ENCODE measurements at regions not wholly inside any gene's neighbourhood (a gene's known extent, or its start where the extent isn't known, plus 50 kb on each side); places are given as distances from the start of the nearest gene placed in this dataset.
A peak's percentile ranks its signal among the peaks of the same experiment; 100 is the strongest.
"Not testable (repeated sequence)": the region's sequence is repeated elsewhere in the genome, so short reads cannot be mapped to it uniquely, and the experiment has no call there.

DNA sequence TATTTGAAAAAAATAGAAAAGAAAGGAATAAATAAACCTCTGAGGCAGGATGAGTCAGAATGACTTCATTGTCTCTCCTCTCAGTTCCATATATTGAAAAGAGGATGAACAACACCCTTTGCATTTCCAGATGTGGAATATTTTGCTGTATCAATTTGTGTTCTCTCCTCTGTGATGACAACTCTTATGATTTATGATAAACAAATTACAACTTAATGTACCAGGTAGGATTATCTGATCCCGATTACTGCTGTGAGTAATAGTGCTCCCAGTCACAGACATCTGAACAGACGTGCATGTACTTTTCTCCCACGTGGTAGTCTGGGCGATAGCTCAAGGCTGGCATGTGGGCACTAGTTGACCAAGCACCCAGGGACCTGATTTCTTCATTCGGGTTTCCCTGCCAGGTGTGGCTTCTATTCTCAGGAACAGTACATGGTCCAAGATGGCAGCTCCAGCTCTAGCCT lies 142.1 kb upstream of the SULF2 start:
- peaks cover 52% of the 10 kb centered on the region for H3K4me1 Mint-ChIP-seq (ENCODE audit: insufficient read depth, unreplicated experiment)
- POLR2A ChIA-PET: interaction anchor here (0.6 to 6.6 kb wide), 46 partner anchors 9 to 693 kb away, joined by 3 to 72 read pairs (median 5); partner anchors contain the start of gene SULF2
- peak overlapping the region; percentile 94 for H3K27ac Mint-ChIP-seq (ENCODE audit: low read depth, unreplicated experiment)
- intact Hi-C loops (cut with micrococcal nuclease): loop anchor here (2.0 kb wide), 2 partner anchors 135 to 367 kb away; no protein-coding TSS in a partner anchor
- DNase-seq (ENCODE audit: unreplicated experiment): peak; percentile 96
- H3K27me3 Mint-ChIP-seq (ENCODE audit: insufficient read depth, unreplicated experiment): no peaks in the 10 kb centered on the region
- no peaks in the 10 kb centered on the region for H3K36me3 Mint-ChIP-seq (ENCODE audit: insufficient read depth, unreplicated experiment)
- BruUV-seq (replicated peaks): TSS peak; percentile 91
- CTCF ChIA-PET: interaction anchor here (0.5 to 5.0 kb wide), 16 partner anchors 9 to 806 kb away, joined by 3 to 27 read pairs (median 4); partner anchors contain the start of gene SULF2
- peak overlapping the region; percentile 49 for H3K4me3 Mint-ChIP-seq (ENCODE audit: unreplicated experiment)
- H3K9me3 Mint-ChIP-seq (ENCODE audit: unreplicated experiment): peaks cover 7% of the 10 kb centered on the region
- TF ChIP-seq, protein P1, sequence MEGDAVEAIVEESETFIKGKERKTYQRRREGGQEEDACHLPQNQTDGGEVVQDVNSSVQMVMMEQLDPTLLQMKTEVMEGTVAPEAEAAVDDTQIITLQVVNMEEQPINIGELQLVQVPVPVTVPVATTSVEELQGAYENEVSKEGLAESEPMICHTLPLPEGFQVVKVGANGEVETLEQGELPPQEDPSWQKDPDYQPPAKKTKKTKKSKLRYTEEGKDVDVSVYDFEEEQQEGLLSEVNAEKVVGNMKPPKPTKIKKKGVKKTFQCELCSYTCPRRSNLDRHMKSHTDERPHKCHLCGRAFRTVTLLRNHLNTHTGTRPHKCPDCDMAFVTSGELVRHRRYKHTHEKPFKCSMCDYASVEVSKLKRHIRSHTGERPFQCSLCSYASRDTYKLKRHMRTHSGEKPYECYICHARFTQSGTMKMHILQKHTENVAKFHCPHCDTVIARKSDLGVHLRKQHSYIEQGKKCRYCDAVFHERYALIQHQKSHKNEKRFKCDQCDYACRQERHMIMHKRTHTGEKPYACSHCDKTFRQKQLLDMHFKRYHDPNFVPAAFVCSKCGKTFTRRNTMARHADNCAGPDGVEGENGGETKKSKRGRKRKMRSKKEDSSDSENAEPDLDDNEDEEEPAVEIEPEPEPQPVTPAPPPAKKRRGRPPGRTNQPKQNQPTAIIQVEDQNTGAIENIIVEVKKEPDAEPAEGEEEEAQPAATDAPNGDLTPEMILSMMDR (IDR thresholded peaks at IDR 0.05; ENCODE audit: unreplicated experiment): no peak

DNA sequence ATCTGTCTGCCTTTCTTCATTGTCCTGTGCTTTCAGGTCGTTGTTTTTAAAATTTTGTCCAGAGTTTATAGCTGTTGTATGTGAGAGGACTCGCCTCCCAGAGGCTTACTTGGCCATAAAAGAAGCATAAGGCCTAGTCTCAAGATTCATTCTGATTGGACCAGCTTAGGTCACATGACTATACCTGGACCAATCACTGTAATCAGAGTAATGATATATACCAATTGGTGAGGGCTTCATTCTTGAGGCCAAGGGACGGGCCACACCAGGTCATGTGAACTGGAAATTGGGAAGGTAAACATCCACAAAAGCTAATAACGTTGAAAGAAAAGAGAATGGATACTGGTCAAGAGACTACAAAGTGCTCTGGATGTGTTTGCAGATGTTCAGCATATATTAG lies 141.4 kb upstream of the SULF2 start:
- TF ChIP-seq, protein P1 (IDR thresholded peaks at IDR 0.05; ENCODE audit: unreplicated experiment): no peak
- intact Hi-C loops (cut with micrococcal nuclease): loop anchor here (2.0 kb wide), 2 partner anchors 134 to 368 kb away; no protein-coding TSS in a partner anchor
- H3K36me3 Mint-ChIP-seq (ENCODE audit: insufficient read depth, unreplicated experiment): no peaks in the 10 kb centered on the region
- H3K27me3 Mint-ChIP-seq (ENCODE audit: insufficient read depth, unreplicated experiment): no peaks in the 10 kb centered on the region
- no peak for DNase-seq (ENCODE audit: unreplicated experiment)
- CTCF ChIA-PET: interaction anchor here (0.6 to 5.0 kb wide), 10 partner anchors 11 to 731 kb away, joined by 3 to 27 read pairs (median 4); partner anchors contain the start of gene SULF2
- H3K4me1 Mint-ChIP-seq (ENCODE audit: insufficient read depth, unreplicated experiment): peaks cover 56% of the 10 kb centered on the region
- peak overlapping the region; percentile 49 for H3K4me3 Mint-ChIP-seq (ENCODE audit: unreplicated experiment)
- peaks cover 7% of the 10 kb centered on the region for H3K9me3 Mint-ChIP-seq (ENCODE audit: unreplicated experiment)
- BruUV-seq (replicated peaks): no TSS peak
- POLR2A ChIA-PET: interaction anchor here (0.7 to 6.6 kb wide), 29 partner anchors 9 to 693 kb away, joined by 3 to 72 read pairs (median 5); partner anchors contain the start of gene SULF2
- peak overlapping the region; percentile 94 for H3K27ac Mint-ChIP-seq (ENCODE audit: low read depth, unreplicated experiment)

DNA sequence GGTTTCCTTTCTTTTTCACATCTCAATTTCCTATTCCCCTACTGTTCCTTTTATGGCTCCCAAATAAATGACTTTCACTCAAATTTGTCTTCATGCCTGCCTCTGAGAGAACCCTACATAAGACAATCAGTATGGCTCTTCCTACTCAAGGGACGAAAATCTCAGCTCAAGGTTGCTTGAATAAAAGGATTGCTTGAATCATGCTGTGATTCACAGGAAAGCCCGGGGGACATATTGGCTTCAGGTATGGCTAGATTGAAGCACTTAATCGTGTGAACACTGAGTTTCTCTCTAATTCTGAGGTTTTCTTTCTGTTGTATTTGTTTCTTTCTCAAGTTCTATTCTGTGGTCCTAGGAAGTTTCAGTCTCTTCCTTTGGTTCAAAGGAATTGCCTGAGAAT lies 140.3 kb upstream of the SULF2 start:
- Mint-ChIP-seq H3K27ac (ENCODE audit: low read depth, unreplicated experiment) (peak overlapping the region; percentile 94), H3K36me3 (ENCODE audit: insufficient read depth, unreplicated experiment) (no peaks in the 10 kb centered on the region), H3K27me3 (ENCODE audit: insufficient read depth, unreplicated experiment) (no peaks in the 10 kb centered on the region), H3K4me3 (ENCODE audit: unreplicated experiment) (no peak overlapping the region), H3K4me1 (ENCODE audit: insufficient read depth, unreplicated experiment) (peaks cover 56% of the 10 kb centered on the region), H3K9me3 (ENCODE audit: unreplicated experiment) (peaks cover 7% of the 10 kb centered on the region)
- intact Hi-C loops (cut with micrococcal nuclease): no loop called here
- DNase-seq (ENCODE audit: unreplicated experiment): peak; percentile 75
- TF ChIP-seq, protein P1 (IDR thresholded peaks at IDR 0.05; ENCODE audit: unreplicated experiment): no peak
- POLR2A ChIA-PET: interaction anchor here (0.9 to 6.6 kb wide), 11 partner anchors 15 to 357 kb away, joined by 3 to 72 read pairs (median 15); partner anchors contain the start of gene SULF2
- CTCF ChIA-PET: interaction anchor here (1.0 to 5.0 kb wide), 7 partner anchors 31 to 695 kb away, joined by 3 to 27 read pairs (median 6); partner anchors contain the start of gene SULF2
- BruUV-seq (replicated peaks): no TSS peak

DNA sequence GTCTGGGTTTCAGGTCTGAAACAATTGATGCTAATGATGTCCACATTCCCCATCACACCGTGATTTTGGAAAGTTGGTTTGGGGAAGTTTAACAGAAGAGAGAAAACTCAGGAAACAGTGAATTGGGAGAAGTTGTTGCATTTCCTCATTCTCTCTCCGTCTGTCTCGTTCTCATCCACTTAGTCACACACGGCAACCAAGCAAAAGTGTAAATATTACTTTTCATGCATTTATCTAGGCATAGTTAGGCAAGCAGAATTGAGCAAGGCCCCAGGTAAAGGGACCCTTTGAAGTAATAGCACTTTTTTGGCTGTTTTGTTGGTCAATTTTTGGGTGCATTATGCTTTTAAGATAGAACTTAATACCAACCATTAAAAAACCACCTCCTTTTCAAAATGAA lies 137.0 kb upstream of the SULF2 start:
- POLR2A ChIA-PET: interaction anchor here (0.9 to 1.0 kb wide), 2 partner anchors 13 to 70 kb away, joined by 3 to 4 read pairs; no protein-coding TSS in a partner anchor
- intact Hi-C loops (cut with micrococcal nuclease): no loop called here
- CTCF ChIA-PET: interaction anchor here (1.9 kb wide), 1 partner anchor 135 kb away, joined by 5 read pairs; no protein-coding TSS in a partner anchor
- TF ChIP-seq, protein P1 (IDR thresholded peaks at IDR 0.05; ENCODE audit: unreplicated experiment): no peak
- BruUV-seq (replicated peaks): no TSS peak
- no peaks in the 10 kb centered on the region for H3K27me3 Mint-ChIP-seq (ENCODE audit: insufficient read depth, unreplicated experiment)
- H3K4me3 Mint-ChIP-seq (ENCODE audit: unreplicated experiment): no peak overlapping the region
- H3K36me3 Mint-ChIP-seq (ENCODE audit: insufficient read depth, unreplicated experiment): no peaks in the 10 kb centered on the region
- peaks cover 31% of the 10 kb centered on the region for H3K4me1 Mint-ChIP-seq (ENCODE audit: insufficient read depth, unreplicated experiment)
- H3K27ac Mint-ChIP-seq (ENCODE audit: low read depth, unreplicated experiment): peak overlapping the region; percentile 59
- peaks cover 26% of the 10 kb centered on the region for H3K9me3 Mint-ChIP-seq (ENCODE audit: unreplicated experiment)
- peak; percentile 27 for DNase-seq (ENCODE audit: unreplicated experiment)

DNA sequence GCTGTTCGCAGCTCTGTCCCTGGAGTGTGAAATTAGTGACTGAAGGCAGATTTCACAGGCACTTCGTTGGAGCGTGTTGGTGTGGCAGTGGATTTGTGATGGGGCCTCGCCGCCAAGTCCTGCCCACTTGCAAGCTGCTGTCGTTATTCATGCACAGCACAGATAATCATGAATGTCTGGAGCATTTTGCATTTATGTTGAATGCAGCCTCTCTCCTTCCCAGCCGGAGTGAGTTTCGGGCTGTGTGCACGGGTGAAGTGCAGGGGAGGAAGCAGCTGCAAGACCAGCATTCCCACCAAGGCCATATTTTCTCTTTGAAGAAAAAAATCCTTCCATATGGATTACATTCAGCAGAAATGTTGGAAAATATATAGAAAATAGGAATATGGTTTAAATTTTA lies 136.5 kb upstream of the SULF2 start:
- not testable (repeated sequence) for H3K36me3 Mint-ChIP-seq (ENCODE audit: insufficient read depth, unreplicated experiment)
- POLR2A ChIA-PET: interaction anchor here (0.6 to 1.6 kb wide), 4 partner anchors 12 to 170 kb away, joined by 3 to 4 read pairs (median 3); no protein-coding TSS in a partner anchor

More for the DNA sequence above, 136.5 kb upstream of the SULF2 start:
- peaks cover 30% of the 10 kb centered on the region for H3K9me3 Mint-ChIP-seq (ENCODE audit: unreplicated experiment)
- H3K4me3 Mint-ChIP-seq (ENCODE audit: unreplicated experiment); intact Hi-C loops (cut with micrococcal nuclease); BruUV-seq (replicated peaks); DNase-seq (ENCODE audit: unreplicated experiment); H3K27me3 Mint-ChIP-seq (ENCODE audit: insufficient read depth, unreplicated experiment); CTCF ChIA-PET: not testable (repeated sequence)
- peaks cover 27% of the 10 kb centered on the region for H3K4me1 Mint-ChIP-seq (ENCODE audit: insufficient read depth, unreplicated experiment)
- peak overlapping the region; percentile 59 for H3K27ac Mint-ChIP-seq (ENCODE audit: low read depth, unreplicated experiment)

All from MCF 10A (cell line).